ENCODE measurements at regions not wholly inside any gene's neighbourhood (a gene's known extent, or its start where the extent isn't known, plus 50 kb on each side); places are given as distances from the start of the nearest gene placed in this dataset.

DNA sequence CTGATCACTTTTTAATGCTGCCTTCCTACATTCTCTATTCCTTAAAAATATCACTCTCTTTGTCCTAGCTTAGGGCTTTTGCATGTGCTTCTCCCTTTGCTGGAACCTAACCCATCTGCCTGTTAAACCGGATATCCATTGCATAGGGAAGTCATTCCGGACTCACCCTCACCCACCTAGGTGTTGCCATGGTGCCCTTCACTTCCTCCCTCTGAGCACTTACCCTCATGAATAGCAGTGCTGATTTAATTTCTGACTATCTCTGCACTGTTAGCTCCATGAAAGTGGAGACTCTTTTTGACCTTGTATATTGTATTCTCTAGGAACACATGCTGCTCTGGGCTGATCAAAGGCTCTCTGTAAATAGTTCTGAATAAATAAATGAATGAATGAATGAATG is 401.9 kb downstream of the PCDH20 start (continued):
- TF ChIP-seq, protein P1, sequence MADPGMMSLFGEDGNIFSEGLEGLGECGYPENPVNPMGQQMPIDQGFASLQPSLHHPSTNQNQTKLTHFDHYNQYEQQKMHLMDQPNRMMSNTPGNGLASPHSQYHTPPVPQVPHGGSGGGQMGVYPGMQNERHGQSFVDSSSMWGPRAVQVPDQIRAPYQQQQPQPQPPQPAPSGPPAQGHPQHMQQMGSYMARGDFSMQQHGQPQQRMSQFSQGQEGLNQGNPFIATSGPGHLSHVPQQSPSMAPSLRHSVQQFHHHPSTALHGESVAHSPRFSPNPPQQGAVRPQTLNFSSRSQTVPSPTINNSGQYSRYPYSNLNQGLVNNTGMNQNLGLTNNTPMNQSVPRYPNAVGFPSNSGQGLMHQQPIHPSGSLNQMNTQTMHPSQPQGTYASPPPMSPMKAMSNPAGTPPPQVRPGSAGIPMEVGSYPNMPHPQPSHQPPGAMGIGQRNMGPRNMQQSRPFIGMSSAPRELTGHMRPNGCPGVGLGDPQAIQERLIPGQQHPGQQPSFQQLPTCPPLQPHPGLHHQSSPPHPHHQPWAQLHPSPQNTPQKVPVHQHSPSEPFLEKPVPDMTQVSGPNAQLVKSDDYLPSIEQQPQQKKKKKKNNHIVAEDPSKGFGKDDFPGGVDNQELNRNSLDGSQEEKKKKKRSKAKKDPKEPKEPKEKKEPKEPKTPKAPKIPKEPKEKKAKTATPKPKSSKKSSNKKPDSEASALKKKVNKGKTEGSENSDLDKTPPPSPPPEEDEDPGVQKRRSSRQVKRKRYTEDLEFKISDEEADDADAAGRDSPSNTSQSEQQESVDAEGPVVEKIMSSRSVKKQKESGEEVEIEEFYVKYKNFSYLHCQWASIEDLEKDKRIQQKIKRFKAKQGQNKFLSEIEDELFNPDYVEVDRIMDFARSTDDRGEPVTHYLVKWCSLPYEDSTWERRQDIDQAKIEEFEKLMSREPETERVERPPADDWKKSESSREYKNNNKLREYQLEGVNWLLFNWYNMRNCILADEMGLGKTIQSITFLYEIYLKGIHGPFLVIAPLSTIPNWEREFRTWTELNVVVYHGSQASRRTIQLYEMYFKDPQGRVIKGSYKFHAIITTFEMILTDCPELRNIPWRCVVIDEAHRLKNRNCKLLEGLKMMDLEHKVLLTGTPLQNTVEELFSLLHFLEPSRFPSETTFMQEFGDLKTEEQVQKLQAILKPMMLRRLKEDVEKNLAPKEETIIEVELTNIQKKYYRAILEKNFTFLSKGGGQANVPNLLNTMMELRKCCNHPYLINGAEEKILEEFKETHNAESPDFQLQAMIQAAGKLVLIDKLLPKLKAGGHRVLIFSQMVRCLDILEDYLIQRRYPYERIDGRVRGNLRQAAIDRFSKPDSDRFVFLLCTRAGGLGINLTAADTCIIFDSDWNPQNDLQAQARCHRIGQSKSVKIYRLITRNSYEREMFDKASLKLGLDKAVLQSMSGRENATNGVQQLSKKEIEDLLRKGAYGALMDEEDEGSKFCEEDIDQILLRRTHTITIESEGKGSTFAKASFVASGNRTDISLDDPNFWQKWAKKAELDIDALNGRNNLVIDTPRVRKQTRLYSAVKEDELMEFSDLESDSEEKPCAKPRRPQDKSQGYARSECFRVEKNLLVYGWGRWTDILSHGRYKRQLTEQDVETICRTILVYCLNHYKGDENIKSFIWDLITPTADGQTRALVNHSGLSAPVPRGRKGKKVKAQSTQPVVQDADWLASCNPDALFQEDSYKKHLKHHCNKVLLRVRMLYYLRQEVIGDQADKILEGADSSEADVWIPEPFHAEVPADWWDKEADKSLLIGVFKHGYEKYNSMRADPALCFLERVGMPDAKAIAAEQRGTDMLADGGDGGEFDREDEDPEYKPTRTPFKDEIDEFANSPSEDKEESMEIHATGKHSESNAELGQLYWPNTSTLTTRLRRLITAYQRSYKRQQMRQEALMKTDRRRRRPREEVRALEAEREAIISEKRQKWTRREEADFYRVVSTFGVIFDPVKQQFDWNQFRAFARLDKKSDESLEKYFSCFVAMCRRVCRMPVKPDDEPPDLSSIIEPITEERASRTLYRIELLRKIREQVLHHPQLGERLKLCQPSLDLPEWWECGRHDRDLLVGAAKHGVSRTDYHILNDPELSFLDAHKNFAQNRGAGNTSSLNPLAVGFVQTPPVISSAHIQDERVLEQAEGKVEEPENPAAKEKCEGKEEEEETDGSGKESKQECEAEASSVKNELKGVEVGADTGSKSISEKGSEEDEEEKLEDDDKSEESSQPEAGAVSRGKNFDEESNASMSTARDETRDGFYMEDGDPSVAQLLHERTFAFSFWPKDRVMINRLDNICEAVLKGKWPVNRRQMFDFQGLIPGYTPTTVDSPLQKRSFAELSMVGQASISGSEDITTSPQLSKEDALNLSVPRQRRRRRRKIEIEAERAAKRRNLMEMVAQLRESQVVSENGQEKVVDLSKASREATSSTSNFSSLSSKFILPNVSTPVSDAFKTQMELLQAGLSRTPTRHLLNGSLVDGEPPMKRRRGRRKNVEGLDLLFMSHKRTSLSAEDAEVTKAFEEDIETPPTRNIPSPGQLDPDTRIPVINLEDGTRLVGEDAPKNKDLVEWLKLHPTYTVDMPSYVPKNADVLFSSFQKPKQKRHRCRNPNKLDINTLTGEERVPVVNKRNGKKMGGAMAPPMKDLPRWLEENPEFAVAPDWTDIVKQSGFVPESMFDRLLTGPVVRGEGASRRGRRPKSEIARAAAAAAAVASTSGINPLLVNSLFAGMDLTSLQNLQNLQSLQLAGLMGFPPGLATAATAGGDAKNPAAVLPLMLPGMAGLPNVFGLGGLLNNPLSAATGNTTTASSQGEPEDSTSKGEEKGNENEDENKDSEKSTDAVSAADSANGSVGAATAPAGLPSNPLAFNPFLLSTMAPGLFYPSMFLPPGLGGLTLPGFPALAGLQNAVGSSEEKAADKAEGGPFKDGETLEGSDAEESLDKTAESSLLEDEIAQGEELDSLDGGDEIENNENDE (IDR thresholded peaks at IDR 0.05; ENCODE audit: insufficient replicate concordance, low read length): no peak
- TF ChIP-seq EP300 (IDR thresholded peaks at IDR 0.05; ENCODE audit: borderline replicate concordance in 1 of 2, low read depth in 2 of 2, low read length in 2 of 2) (no peak), JUN (IDR thresholded peaks at IDR 0.05; ENCODE audit: low read depth, low read length) (no peak)
